GM18867 (cell line): ENCODE measurements at regions not wholly inside any gene's neighbourhood (a gene's known extent, or its start where the extent isn't known, plus 50 kb on each side); places are given as distances from the start of the nearest gene placed in this dataset.
"Not testable (repeated sequence)": the region's sequence is repeated elsewhere in the genome, so short reads cannot be mapped to it uniquely, and the experiment has no call there.

Experiments
- ATAC-seq: cut with Tn5 transposase; IDR thresholded peaks from one replicate; pipeline ENCODE4 v1.9.1; 2021; ENCODE audit warnings: mild to moderate bottlenecking, moderate library complexity; ENCODE audit not compliant: unreplicated experiment

GRCh38 chr5:166909040-166909439 is 1382.4 kb upstream of the WWC1 start:
- no peak for ATAC-seq

GRCh38 chr5:166909926-166910325 is 1381.5 kb upstream of the WWC1 start:
- no peak for ATAC-seq

- ATAC-seq, result no peak
These were observed 1380.5 kb upstream of the WWC1 start for GRCh38 chr5:166910995-166911394.

GRCh38 chr5:166916021-166916420 is 1375.4 kb upstream of the WWC1 start:
- ATAC-seq, result no peak

GRCh38 chr5:166926138-166926537 is 1365.3 kb upstream of the WWC1 start:
- no peak for ATAC-seq

GRCh38 chr5:166926806-166927475 is 1364.5 kb upstream of the WWC1 start:
- ATAC-seq, result not testable (repeated sequence)

GRCh38 chr5:166936351-166936750 is 1355.1 kb upstream of the WWC1 start:
- no peak for ATAC-seq

GRCh38 chr5:166938071-166938470 is 1353.4 kb upstream of the WWC1 start:
- no peak for ATAC-seq

- ATAC-seq, result no peak
These were observed 1348.5 kb upstream of the WWC1 start for GRCh38 chr5:166942948-166943347.

GRCh38 chr5:166947045-166947444 is 1344.4 kb upstream of the WWC1 start:
- no peak for ATAC-seq

- no peak for ATAC-seq
These were observed 1342.8 kb upstream of the WWC1 start for GRCh38 chr5:166948679-166949078.

GRCh38 chr5:166952048-166952447 is 1339.4 kb upstream of the WWC1 start:
- ATAC-seq, result no peak

- no peak for ATAC-seq
These were observed 1333.7 kb upstream of the WWC1 start for GRCh38 chr5:166957782-166958181.

- no peak for ATAC-seq
These were observed 1331.7 kb upstream of the WWC1 start for GRCh38 chr5:166959766-166960165.

GRCh38 chr5:166961028-166961427 is 1330.4 kb upstream of the WWC1 start:
- no peak for ATAC-seq

GRCh38 chr5:166961913-166962312 is 1329.5 kb upstream of the WWC1 start:
- ATAC-seq, result no peak

GRCh38 chr5:166962461-166962860 is 1329.0 kb upstream of the WWC1 start:
- ATAC-seq, result no peak

- ATAC-seq, result no peak
These were observed 1327.8 kb upstream of the WWC1 start for GRCh38 chr5:166963596-166963995.

GRCh38 chr5:166977911-166978422 is 1313.5 kb upstream of the WWC1 start:
- no peak for ATAC-seq

- no peak for ATAC-seq
These were observed 1312.0 kb upstream of the WWC1 start for GRCh38 chr5:166979307-166979895.

- no peak for ATAC-seq
These were observed 1310.8 kb upstream of the WWC1 start for GRCh38 chr5:166980666-166981065.

- no peak for ATAC-seq
These were observed 1309.2 kb upstream of the WWC1 start for GRCh38 chr5:166982226-166982625.

- ATAC-seq, result no peak
These were observed 1299.8 kb upstream of the WWC1 start for GRCh38 chr5:166991601-166992000.
